Large intestine (tissue), 3 donors: ENCODE measurements at regions not wholly inside any gene's neighbourhood (a gene's known extent, or its start where the extent isn't known, plus 50 kb on each side); places are given as distances from the start of the nearest gene placed in this dataset.

Experiments
- DNase-seq, 2 donors: peaks; one replicate each; pipeline versions ENCODE4 v3.0.0 to v3.0.0-alpha.2; 2013
- H3K27ac ChIP-seq: one replicate; pipeline ENCODE4 v1.5.1; 2013; ENCODE audit warnings: low read length
- H3K27me3 ChIP-seq: 2 replicates; pipeline ENCODE4 v1.6.1; 2013; ENCODE audit warnings: low read length; ENCODE audit not compliant: control insufficient read depth, insufficient read depth
- H3K36me3 ChIP-seq: 2 replicates; pipeline ENCODE4 v1.6.1; 2013; ENCODE audit warnings: low read length; ENCODE audit not compliant: control insufficient read depth, insufficient read depth
- H3K4me1 ChIP-seq: one replicate; pipeline ENCODE4 v1.6.1; 2013; ENCODE audit warnings: low read length; ENCODE audit not compliant: control insufficient read depth, insufficient read depth
- H3K4me3 ChIP-seq: one replicate; pipeline ENCODE4 v1.5.1; 2013; ENCODE audit warnings: low read length
- H3K9me3 ChIP-seq: one replicate; pipeline ENCODE4 v1.6.1; 2013; ENCODE audit warnings: mild to moderate bottlenecking, low read depth, low read length, moderate library complexity; ENCODE audit not compliant: control insufficient read depth
- WGBS: methylation state at CpG from one replicate; pipeline ENCODE4 v1.1.5; 2013; ENCODE audit warnings: low lambda C conversion rate; ENCODE audit not compliant: insufficient coverage; 5-methylcytosine and 5-hydroxymethylcytosine counted together

GRCh38 chr13:104008075-104008474 lies 941.9 kb upstream of the SLC10A2 start:
- H3K4me3 ChIP-seq = no peak overlapping the region
- WGBS = 89% methylated on average over 1 of the region's 4 CpGs
- no peaks in the 10 kb centered on the region for H3K4me1 ChIP-seq
- no peak overlapping the region for H3K27ac ChIP-seq
- H3K9me3 ChIP-seq = no peaks in the 10 kb centered on the region
- no peaks in the 10 kb centered on the region for H3K27me3 ChIP-seq
- no peak for DNase-seq
- no peaks in the 10 kb centered on the region for H3K36me3 ChIP-seq

- WGBS = 100% methylated on average over 1 of the region's 9 CpGs
- Histone ChIP-seq H3K27ac (no peak overlapping the region), H3K4me3 (no peak overlapping the region), H3K4me1 (no peaks in the 10 kb centered on the region), H3K27me3 (no peaks in the 10 kb centered on the region), H3K9me3 (no peaks in the 10 kb centered on the region), H3K36me3 (no peaks in the 10 kb centered on the region)
- DNase-seq = no peak
Measured at GRCh38 chr13:104006625-104007075, 940.4 kb upstream of the SLC10A2 start.

GRCh38 chr13:104004572-104004971 lies 938.4 kb upstream of the SLC10A2 start:
- no peaks in the 10 kb centered on the region for H3K9me3 ChIP-seq
- WGBS = no CpG with 5 or more reads among the region's 1 CpG
- H3K4me1 ChIP-seq = no peaks in the 10 kb centered on the region
- DNase-seq = no peak
- no peak overlapping the region for H3K4me3 ChIP-seq
- no peaks in the 10 kb centered on the region for H3K36me3 ChIP-seq
- no peaks in the 10 kb centered on the region for H3K27me3 ChIP-seq
- H3K27ac ChIP-seq = no peak overlapping the region

- no peaks in the 10 kb centered on the region for H3K36me3 ChIP-seq
Measured at GRCh38 chr13:104002216-104002615, 936.0 kb upstream of the SLC10A2 start.

GRCh38 chr13:104001766-104002165 lies 935.5 kb upstream of the SLC10A2 start:
- no peak for DNase-seq
- H3K36me3 ChIP-seq = no peaks in the 10 kb centered on the region
- H3K27ac ChIP-seq = no peak overlapping the region
- no peak overlapping the region for H3K4me3 ChIP-seq
- H3K27me3 ChIP-seq = no peaks in the 10 kb centered on the region
- no peaks in the 10 kb centered on the region for H3K4me1 ChIP-seq
- no peaks in the 10 kb centered on the region for H3K9me3 ChIP-seq
- 43% methylated on average over 1 of the region's 3 CpGs for WGBS

More at GRCh38 chr13:104002216-104002615, 936.0 kb upstream of the SLC10A2 start:
- no peak overlapping the region for H3K4me3 ChIP-seq
- no peak overlapping the region for H3K27ac ChIP-seq
- no peaks in the 10 kb centered on the region for H3K4me1 ChIP-seq
- whole genome bisulfite sequencing = no CpG with 5 or more reads among the region's 1 CpG
- H3K27me3 ChIP-seq = no peaks in the 10 kb centered on the region
- no peaks in the 10 kb centered on the region for H3K9me3 ChIP-seq
- DNase-seq = no peak

- Histone ChIP-seq H3K27me3 (no peaks in the 10 kb centered on the region), H3K4me3 (no peak overlapping the region), H3K4me1 (no peaks in the 10 kb centered on the region), H3K27ac (no peak overlapping the region), H3K36me3 (no peaks in the 10 kb centered on the region), H3K9me3 (no peaks in the 10 kb centered on the region)
- WGBS = 60% methylated on average over 1 of the region's 4 CpGs
- DNase-seq = no peak
Measured at GRCh38 chr13:103996733-103997132, 930.5 kb upstream of the SLC10A2 start.

- Histone ChIP-seq H3K27ac (no peak overlapping the region), H3K36me3 (no peaks in the 10 kb centered on the region), H3K4me3 (no peak overlapping the region), H3K9me3 (no peaks in the 10 kb centered on the region), H3K27me3 (no peaks in the 10 kb centered on the region), H3K4me1 (no peaks in the 10 kb centered on the region)
- WGBS = 100% methylated on average over 2 of the region's 3 CpGs
- DNase-seq = no peak
Measured at GRCh38 chr13:103983948-103984347, 917.7 kb upstream of the SLC10A2 start.

- Histone ChIP-seq H3K9me3 (no peaks in the 10 kb centered on the region), H3K4me1 (no peaks in the 10 kb centered on the region), H3K27me3 (no peaks in the 10 kb centered on the region), H3K36me3 (no peaks in the 10 kb centered on the region), H3K4me3 (no peak overlapping the region), H3K27ac (no peak overlapping the region)
- DNase-seq = no peak
- WGBS = no CpG with 5 or more reads among the region's 1 CpG
Measured at GRCh38 chr13:103976371-103976770, 910.2 kb upstream of the SLC10A2 start.

GRCh38 chr13:103973740-103974139 lies 907.5 kb upstream of the SLC10A2 start:
- DNase-seq = no peak
- H3K27me3 ChIP-seq = no peaks in the 10 kb centered on the region
- H3K4me3 ChIP-seq = no peak overlapping the region
- 100% methylated on average over 1 of the region's 1 CpG for WGBS
- H3K4me1 ChIP-seq = no peaks in the 10 kb centered on the region
- H3K27ac ChIP-seq = no peak overlapping the region
- H3K9me3 ChIP-seq = no peaks in the 10 kb centered on the region
- H3K36me3 ChIP-seq = no peaks in the 10 kb centered on the region

GRCh38 chr13:103969520-103970050 lies 903.4 kb upstream of the SLC10A2 start:
- Histone ChIP-seq H3K4me1 (no peaks in the 10 kb centered on the region), H3K27me3 (no peaks in the 10 kb centered on the region), H3K36me3 (no peaks in the 10 kb centered on the region), H3K4me3 (no peak overlapping the region), H3K27ac (no peak overlapping the region), H3K9me3 (no peaks in the 10 kb centered on the region)
- 82% methylated on average over 2 of the region's 4 CpGs for WGBS
- DNase-seq = no peak

- Histone ChIP-seq H3K36me3 (no peaks in the 10 kb centered on the region), H3K27ac (no peak overlapping the region), H3K4me3 (no peak overlapping the region), H3K27me3 (no peaks in the 10 kb centered on the region), H3K4me1 (no peaks in the 10 kb centered on the region), H3K9me3 (no peaks in the 10 kb centered on the region)
- DNase-seq = no peak
- WGBS = 80% methylated on average over 1 of the region's 4 CpGs
Measured at GRCh38 chr13:103965506-103966243, 899.5 kb upstream of the SLC10A2 start.
